ENCODE measurements at regions not wholly inside any gene's neighbourhood (a gene's known extent, or its start where the extent isn't known, plus 50 kb on each side); places are given as distances from the start of the nearest gene placed in this dataset.
A peak's percentile ranks its signal among the peaks of the same experiment; 100 is the strongest.

DNA sequence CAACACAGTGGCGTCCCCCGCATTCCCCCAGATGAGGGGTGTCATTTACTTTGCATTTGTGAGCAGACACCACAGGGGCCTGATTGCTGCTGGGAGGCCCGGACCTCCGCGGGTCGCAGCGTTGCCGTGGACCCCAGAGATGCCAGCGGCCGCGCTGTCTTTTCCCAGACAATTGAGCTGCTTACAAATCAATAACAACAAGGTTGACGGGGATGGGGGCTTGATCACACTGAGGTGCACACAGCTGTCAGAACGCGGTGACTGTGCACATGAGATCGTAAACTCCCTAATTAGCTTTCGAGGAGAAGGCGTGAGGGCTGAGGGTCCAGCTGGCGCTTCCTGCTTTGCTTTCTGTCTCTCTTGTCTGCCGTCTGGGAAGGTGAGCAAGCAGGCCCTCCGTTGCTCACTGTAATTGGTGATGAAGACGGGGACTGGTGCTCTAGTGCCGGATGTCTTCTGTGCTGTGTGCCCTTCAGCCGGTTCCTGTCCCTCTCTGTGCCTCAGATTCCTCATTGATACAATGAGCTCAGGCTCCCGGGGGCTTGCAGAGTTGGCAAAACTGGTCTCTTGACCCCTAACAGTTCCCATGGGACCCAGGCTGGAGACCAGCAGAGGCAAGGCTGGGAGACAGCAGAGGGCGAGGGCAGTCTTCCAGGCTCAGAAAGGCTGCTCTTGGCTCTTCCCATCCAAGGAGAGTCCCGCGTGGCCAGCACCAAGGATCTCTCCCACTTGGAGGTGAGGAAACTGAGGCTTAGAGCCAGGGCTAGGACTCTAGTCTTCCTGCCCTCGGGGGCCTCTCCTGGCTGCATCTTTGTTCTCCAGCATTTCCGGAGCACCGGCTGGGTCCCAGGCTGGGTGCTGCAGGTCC lies 126.0 kb upstream of the PMEPA1 start:
- Mint-ChIP-seq H3K9me3 (no peaks in the 10 kb centered on the region), H3K27me3 (ENCODE audit: low read depth) (peaks cover 24% of the 10 kb centered on the region), H3K4me1 (peaks cover 54% of the 10 kb centered on the region), H3K27ac (peak overlapping the region; percentile 71 to 95 (median 90)), H3K4me3 (peak overlapping the region in 1 of 3 experiments; percentile 12), H3K36me3 (ENCODE audit: low read depth) (no peaks in the 10 kb centered on the region)
- no peak for TF ChIP-seq CTCF (IDR thresholded peaks at IDR 0.05; ENCODE audit: unreplicated experiment in 3 of 3)

DNA sequence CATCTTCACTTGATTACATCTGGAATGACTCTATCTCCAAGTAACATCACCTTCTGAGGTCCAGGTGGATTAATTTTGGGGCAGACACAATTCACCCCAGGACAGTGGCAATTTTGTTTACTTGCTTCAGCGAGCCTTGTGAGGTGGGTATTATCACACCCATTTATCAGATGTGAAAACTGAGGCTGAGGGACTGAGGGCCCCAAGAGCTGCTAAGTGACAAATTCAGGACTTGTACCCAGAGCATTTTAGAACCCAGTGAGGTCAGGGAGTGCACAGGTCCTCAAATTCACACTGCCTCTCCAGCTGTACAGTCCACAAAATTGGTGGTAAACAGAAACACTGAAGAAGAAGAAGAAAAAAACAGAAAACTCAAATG lies 125.2 kb upstream of the PMEPA1 start:
- Mint-ChIP-seq H3K9me3 (no peaks in the 10 kb centered on the region), H3K4me3 (no peak overlapping the region), H3K27ac (peak overlapping the region; percentile 71 to 90 (median 87)), H3K36me3 (ENCODE audit: low read depth) (no peaks in the 10 kb centered on the region), H3K4me1 (peaks cover 61% of the 10 kb centered on the region), H3K27me3 (ENCODE audit: low read depth) (peaks cover 29% of the 10 kb centered on the region)
- TF ChIP-seq CTCF (IDR thresholded peaks at IDR 0.05; ENCODE audit: unreplicated experiment in 3 of 3), result no peak

DNA sequence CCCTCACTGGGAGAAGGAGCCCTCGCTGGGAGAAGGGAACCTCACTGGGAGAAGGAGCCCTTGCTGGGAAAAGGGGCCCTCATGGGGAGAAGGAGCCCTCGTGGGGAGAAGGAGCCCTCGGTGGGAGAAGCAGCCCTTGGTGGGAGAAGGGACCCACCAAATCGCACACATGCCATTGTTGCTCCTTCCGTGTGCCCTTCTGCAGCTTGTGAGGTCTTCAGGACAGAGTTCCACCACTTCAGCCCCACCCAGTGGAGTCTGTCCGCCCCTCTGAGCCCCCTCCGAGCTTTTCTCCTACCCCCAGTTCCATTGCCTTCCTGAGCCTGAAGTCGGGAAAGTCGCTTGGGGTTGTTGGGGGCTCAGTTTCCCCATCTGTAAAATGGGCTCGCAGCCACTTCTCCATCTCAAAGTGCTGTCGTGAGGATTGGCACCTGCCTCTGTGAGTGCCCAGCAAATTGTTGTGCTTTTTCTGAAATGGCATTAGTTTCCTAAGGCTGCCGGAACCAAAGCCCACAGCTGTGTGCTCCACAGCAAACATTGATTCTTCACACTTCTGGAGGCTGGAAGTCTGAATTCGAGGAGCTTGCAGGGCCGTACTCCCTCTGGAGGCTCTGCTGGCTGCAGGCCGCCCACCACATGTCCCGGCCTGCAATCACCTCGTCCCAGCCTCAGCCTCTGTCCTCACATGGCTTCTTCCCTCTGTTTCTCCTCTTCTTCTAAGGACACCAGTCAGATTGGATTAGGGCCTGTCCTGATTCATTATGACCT lies 124.7 kb upstream of the PMEPA1 start:
- Mint-ChIP-seq H3K27ac (peak overlapping the region in 2 of 3 experiments; percentile 87 to 90), H3K4me3 (no peak overlapping the region), H3K4me1 (peaks cover 57% of the 10 kb centered on the region), H3K27me3 (ENCODE audit: low read depth) (peaks cover 29% of the 10 kb centered on the region), H3K9me3 (no peaks in the 10 kb centered on the region), H3K36me3 (ENCODE audit: low read depth) (no peaks in the 10 kb centered on the region)
- no peak for TF ChIP-seq CTCF (IDR thresholded peaks at IDR 0.05; ENCODE audit: unreplicated experiment in 3 of 3)

DNA sequence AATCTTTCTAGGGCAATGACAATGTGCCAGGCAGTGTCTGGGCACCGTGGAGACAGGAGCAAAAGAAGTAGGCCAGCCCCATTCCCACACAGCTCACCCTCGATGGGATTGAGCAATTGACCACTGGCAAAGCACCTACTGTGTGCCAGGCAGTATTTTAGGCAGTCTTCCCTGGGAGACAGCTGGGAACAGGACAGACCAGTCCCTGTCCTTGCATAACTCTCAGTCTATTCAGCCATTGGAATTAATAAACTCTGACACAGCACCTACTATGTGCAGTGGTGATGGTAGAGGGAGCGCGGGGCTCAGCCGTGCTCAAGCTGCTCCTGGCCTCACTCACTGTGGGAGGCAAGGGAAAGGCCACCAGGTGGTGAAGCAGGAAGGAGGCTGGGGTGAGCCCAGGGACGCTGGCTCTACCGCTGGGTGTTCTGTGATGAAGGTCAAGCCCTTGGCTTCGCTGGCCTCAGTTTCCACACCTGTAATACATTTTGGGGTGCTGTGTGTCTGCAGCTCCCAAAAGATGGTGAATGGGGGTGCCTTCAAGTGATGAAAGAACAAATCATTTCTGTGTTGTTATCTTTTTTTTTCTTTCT lies 122.3 kb upstream of the PMEPA1 start:
- peaks cover 40% of the 10 kb centered on the region for H3K4me1 Mint-ChIP-seq

More for the DNA sequence above, 122.3 kb upstream of the PMEPA1 start:
- H3K4me3 Mint-ChIP-seq, result no peak overlapping the region
- peak overlapping the region in 2 of 3 experiments; percentile 64 to 66 for H3K27ac Mint-ChIP-seq
- H3K9me3 Mint-ChIP-seq, result no peaks in the 10 kb centered on the region
- TF ChIP-seq CTCF (IDR thresholded peaks at IDR 0.05; ENCODE audit: unreplicated experiment in 3 of 3), result no peak
- H3K27me3 Mint-ChIP-seq (ENCODE audit: low read depth), result peaks cover 20% of the 10 kb centered on the region
- no peaks in the 10 kb centered on the region for H3K36me3 Mint-ChIP-seq (ENCODE audit: low read depth)
